ENCODE measurements at regions not wholly inside any gene's neighbourhood (a gene's known extent, or its start where the extent isn't known, plus 50 kb on each side); places are given as distances from the start of the nearest gene placed in this dataset.

DNA sequence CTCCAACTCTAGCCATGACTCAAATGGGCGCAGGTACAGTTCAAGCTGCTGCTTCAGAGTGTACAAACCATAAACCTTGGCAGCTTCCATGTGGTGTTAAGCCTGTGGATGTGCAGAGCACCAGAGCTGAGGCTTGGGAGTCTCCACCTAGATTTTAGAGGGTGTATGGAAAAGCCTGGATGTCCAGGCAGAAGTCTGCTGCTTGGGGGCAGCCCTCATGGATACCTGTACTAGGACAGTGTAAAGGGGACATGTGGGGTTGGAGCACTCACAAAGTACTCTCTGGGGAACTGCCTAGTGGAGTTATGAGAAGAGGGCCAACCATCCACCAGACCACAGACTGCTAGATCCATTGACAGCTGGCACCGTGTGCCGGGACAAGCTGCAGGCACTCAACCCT lies 273.5 kb upstream of the ST8SIA4 start:
- TF ChIP-seq, protein P1, sequence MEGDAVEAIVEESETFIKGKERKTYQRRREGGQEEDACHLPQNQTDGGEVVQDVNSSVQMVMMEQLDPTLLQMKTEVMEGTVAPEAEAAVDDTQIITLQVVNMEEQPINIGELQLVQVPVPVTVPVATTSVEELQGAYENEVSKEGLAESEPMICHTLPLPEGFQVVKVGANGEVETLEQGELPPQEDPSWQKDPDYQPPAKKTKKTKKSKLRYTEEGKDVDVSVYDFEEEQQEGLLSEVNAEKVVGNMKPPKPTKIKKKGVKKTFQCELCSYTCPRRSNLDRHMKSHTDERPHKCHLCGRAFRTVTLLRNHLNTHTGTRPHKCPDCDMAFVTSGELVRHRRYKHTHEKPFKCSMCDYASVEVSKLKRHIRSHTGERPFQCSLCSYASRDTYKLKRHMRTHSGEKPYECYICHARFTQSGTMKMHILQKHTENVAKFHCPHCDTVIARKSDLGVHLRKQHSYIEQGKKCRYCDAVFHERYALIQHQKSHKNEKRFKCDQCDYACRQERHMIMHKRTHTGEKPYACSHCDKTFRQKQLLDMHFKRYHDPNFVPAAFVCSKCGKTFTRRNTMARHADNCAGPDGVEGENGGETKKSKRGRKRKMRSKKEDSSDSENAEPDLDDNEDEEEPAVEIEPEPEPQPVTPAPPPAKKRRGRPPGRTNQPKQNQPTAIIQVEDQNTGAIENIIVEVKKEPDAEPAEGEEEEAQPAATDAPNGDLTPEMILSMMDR (IDR thresholded peaks at IDR 0.05; ENCODE audit: low read depth, low read length, missing input control), result no peak
- TF ChIP-seq SP1 (IDR thresholded peaks at IDR 0.05) (no peak), JUND (IDR thresholded peaks at IDR 0.05) (no peak), RAD21 (IDR thresholded peaks at IDR 0.05) (no peak), TAF1 (conservative IDR thresholded peaks at IDR 0.05) (no peak), EGR1 (IDR thresholded peaks at IDR 0.05; ENCODE audit: low read depth in 2 of 2) (no peak), HNF4A (conservative IDR thresholded peaks at IDR 0.05) (no peak), YY1 (IDR thresholded peaks at IDR 0.05) (no peak)
- TF ChIP-seq, protein P2, sequence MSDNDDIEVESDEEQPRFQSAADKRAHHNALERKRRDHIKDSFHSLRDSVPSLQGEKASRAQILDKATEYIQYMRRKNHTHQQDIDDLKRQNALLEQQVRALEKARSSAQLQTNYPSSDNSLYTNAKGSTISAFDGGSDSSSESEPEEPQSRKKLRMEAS (IDR thresholded peaks at IDR 0.05), result no peak

Measured in liver (tissue), 3 donors.